GM18507 (cell line): ENCODE measurements at regions not wholly inside any gene's neighbourhood (a gene's known extent, or its start where the extent isn't known, plus 50 kb on each side); places are given as distances from the start of the nearest gene placed in this dataset.

Source experiments
- DNase-seq: peaks from one replicate; pipeline ENCODE4 v3.0.0; 2011; ENCODE audit warnings: low read depth; ENCODE audit not compliant: insufficient read length; ENCODE audit errors: extremely low spot score
- FAIRE-seq: peaks from 2 replicates; lab custom pipeline; 2011; peaks lifted over from hg19 to GRCh38; lab: Jason Lieb, UNC

- DNase-seq (no peak), FAIRE-seq (no peak)
Observed at GRCh38 chrX:42628471-42628870, 149.5 kb downstream of the PPP1R2C start.

DNA sequence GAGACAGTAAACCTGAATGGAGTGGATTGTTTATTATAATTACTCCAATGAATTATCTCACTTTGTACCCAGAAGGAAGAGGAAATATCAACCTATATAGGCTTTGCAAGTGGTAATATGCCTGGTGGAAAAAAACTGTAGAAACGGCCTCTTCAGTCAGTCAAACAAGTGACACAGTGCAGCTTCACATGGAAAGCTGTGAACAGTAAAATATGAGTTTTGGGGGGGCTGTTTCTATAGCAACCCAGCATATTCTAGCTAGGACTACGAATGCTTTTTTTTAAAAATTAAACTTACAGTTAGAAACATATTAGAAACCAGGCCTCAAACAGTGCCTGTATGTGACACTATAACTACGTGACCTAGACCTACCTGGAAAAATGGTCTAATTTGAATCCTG is 150.1 kb downstream of the PPP1R2C start:
- no peak for FAIRE-seq
- DNase-seq = no peak

DNA sequence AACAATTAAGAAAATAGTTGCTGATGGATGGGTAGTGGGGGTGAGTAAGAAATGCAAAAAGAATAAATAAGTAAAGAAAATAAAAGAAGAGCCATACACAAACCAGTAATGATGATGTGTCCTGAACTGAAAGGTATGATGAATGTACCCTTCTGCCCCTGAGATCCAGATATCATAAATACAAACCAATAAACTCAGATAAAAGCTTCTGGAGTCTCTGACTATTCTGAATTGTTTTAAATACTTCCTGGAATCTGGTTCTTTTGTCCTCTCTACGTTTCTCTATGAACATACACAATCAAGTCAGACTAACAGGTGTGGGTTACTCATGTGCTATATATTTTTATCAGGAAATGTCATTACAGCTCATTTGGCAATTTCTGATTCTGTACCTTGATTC is 153.4 kb downstream of the PPP1R2C start:
- FAIRE-seq = no peak

GRCh38 chrX:42619068-42619467 is 158.9 kb downstream of the PPP1R2C start:
- no peak for DNase-seq
- no peak for FAIRE-seq

More for the DNA sequence above, 153.4 kb downstream of the PPP1R2C start:
- no peak for DNase-seq

GRCh38 chrX:42616981-42617380 is 161.0 kb downstream of the PPP1R2C start:
- no peak for DNase-seq
- FAIRE-seq = peak; percentile 60

- FAIRE-seq = no peak
- no peak for DNase-seq
Observed at GRCh38 chrX:42615161-42615563, 162.8 kb downstream of the PPP1R2C start.

GRCh38 chrX:42606591-42606990 is 171.4 kb downstream of the PPP1R2C start:
- DNase-seq (no peak), FAIRE-seq (no peak)

DNA sequence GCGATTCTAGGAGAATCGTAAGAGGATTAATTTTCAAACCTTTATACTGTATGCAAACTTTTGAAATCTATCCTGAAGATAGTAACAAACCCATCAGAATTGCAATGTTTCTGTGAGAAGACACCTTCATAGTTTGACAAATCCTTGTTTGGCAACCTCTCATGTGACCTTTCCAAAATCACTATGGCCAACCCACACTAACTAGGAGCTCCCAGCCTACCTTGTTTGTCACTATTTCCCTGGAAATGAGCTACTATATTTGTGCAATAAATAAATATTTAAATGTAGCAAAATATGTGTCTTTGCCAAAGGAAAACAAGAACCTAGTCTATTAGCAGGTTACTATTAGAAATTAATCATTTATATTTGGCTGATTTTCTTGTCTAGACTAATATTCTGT is 173.7 kb downstream of the PPP1R2C start:
- no peak for FAIRE-seq
- DNase-seq = no peak

GRCh38 chrX:42603016-42603415 is 174.9 kb downstream of the PPP1R2C start:
- FAIRE-seq (peak; percentile 9), DNase-seq (no peak)

GRCh38 chrX:42602566-42602965 is 175.4 kb downstream of the PPP1R2C start:
- DNase-seq = no peak
- FAIRE-seq = no peak

DNA sequence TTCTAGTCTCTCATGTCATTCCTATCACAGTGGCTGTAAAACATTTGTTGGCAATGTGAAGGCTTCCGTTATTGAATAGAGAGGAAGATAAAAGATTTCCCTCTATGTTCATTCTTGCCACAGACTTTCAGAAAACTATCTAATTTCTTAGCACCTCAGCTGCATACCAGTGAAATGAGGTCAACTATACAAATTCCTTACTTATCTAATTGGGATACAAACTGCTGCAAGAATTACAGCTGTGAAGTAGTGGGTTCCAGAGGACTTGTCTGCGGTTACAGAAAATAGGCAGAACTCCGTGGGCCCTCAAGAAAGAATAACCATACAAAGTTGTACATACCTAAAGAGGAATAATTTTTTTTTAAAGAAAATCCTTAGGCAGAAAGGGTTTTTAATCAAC is 175.8 kb downstream of the PPP1R2C start:
- DNase-seq (no peak), FAIRE-seq (no peak)

GRCh38 chrX:42597481-42597880 is 180.5 kb downstream of the PPP1R2C start:
- FAIRE-seq (no peak), DNase-seq (no peak)

- DNase-seq (no peak), FAIRE-seq (no peak)
Observed at GRCh38 chrX:42585842-42586621, 191.9 kb downstream of the PPP1R2C start.

- DNase-seq (no peak), FAIRE-seq (no peak)
Observed at GRCh38 chrX:42577936-42578470, 200.0 kb downstream of the PPP1R2C start.

DNA sequence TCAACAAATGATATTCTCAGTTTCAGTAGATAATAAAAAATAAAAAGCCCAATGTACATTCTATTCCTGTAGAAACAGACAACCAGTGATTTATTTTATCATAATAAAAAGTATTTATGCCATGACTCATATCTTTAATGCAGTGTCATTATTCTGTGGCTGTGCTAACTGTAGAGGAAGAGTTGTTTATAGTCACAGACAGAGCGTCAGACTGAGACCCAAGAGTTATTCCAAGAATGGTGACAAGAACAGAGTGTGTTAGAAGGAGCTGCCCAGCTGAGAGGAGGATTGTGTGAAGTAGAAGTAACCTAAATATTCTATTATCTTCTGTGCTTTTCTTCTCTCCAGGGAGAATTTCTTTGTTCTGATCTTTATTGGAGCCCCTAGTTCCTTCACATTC is 210.7 kb downstream of the PPP1R2C start:
- DNase-seq (no peak), FAIRE-seq (no peak)

DNA sequence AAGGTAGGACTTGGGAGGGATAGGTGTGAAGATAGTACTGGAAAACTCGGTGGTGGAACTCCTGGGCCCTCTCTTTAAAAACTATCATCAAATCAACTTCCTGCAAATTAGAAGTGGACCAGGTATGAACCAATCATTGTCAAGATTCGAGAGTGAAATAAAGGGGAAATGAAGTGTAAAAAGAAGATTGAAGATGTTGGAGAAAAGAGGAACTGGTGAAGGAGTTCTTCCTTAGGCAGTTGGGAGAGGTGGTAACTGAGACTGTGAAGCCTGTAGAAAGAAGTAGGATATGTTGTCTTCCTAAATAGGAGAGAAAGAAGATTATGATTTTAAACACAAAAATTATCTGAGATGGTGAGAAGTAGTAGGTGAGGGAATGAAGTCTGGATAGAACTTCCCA is 212.2 kb downstream of the PPP1R2C start:
- DNase-seq (no peak), FAIRE-seq (no peak)

DNA sequence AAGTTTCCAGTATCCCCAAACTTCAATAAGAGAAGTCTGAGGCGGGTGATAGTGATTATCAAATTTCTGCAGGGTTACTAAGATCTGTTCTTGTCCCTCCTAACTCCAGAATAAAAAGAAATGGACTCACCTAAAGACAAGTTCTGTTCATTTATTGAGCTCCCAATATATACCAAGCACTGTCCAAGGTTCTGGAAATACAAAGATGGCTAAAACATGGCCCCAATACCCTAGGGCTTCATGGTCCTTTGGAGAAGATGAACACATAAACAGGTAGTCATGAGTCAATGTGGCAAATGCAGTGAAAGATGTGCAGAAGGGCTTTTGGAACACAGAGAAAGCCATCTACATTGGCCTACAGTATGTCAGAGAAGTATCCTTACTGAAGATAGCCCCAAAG is 231.2 kb downstream of the PPP1R2C start:
- DNase-seq = no peak
- FAIRE-seq = no peak

- FAIRE-seq = no peak
Observed at GRCh38 chrX:42544883-42545282, 233.1 kb downstream of the PPP1R2C start.

DNA sequence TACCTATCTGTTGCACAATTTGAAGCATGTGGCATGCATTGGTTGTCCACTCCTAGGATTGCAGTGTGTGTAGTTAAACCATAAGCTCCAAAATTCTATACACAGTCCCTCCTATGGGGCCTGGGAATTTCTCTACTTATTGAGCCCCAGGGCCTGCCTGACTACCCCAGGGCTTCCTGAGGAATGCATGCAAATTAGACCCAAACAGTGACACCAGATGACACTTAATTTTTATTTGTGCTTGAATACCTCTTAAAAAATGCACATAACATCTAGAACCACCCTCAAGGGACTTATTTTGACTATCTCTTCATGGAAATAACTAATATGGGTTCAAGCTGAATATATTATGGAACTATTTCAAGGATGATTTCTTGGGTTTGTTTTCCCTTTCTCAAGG is 236.4 kb downstream of the PPP1R2C start:
- FAIRE-seq (no peak), DNase-seq (no peak)

More at GRCh38 chrX:42544883-42545282, 233.1 kb downstream of the PPP1R2C start:
- no peak for DNase-seq

DNA sequence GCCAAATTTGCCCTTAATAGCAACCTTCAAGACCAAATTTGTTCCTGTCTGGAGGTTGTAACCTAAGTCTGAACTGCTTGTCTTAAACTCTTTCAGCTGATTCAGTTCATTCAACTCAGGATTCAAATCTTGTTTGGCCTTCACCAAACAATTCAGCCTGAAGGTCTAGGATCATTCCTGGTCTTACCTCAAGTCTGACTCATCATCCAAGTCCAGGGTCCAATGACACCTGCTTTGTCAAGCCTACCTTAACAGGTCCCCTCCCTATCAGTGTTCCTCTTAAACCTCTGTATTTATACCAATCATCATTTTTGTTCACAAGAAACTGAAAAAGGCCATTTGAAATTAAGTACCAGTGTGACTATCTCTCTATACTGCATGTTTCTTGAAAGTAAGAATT is 237.8 kb downstream of the PPP1R2C start:
- DNase-seq (no peak), FAIRE-seq (no peak)

- FAIRE-seq = no peak
- DNase-seq = no peak
Observed at GRCh38 chrX:42538405-42538804, 239.6 kb downstream of the PPP1R2C start.
